ENCODE measurements at regions not wholly inside any gene's neighbourhood (a gene's known extent, or its start where the extent isn't known, plus 50 kb on each side); places are given as distances from the start of the nearest gene placed in this dataset.

DNA sequence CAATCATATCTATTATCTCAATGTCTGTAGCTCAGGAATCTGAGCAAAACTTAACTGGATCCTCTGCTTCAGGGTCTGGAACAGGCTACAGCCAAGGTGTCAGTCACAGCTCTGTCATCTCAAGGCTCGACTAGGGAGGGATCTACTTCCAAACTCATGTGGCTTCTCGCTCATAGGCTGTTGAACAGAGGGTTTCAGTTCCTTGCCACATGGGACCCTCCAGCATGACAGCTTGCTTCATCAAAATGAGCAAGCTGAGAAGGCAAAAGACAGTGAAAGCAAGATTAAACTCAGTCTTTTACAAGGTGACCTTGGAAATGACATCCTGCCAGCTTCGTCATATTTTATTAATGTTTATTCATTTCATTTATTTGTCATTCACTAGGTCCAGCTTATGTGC, 111.7 kb downstream of the GADD45G start:
- Mint-ChIP-seq H3K36me3 (ENCODE audit: unreplicated experiment) (no peaks in the 10 kb centered on the region), H3K27me3 (ENCODE audit: unreplicated experiment) (peaks cover 2% of the 10 kb centered on the region), H3K27ac (ENCODE audit: unreplicated experiment) (no peak overlapping the region), H3K4me3 (ENCODE audit: unreplicated experiment) (no peak overlapping the region), H3K4me1 (ENCODE audit: unreplicated experiment) (no peaks in the 10 kb centered on the region), H3K9me3 (ENCODE audit: unreplicated experiment) (no peaks in the 10 kb centered on the region)
- no peak for DNase-seq (ENCODE audit: extremely low spot score, unreplicated experiment)
- TF ChIP-seq, protein P1, sequence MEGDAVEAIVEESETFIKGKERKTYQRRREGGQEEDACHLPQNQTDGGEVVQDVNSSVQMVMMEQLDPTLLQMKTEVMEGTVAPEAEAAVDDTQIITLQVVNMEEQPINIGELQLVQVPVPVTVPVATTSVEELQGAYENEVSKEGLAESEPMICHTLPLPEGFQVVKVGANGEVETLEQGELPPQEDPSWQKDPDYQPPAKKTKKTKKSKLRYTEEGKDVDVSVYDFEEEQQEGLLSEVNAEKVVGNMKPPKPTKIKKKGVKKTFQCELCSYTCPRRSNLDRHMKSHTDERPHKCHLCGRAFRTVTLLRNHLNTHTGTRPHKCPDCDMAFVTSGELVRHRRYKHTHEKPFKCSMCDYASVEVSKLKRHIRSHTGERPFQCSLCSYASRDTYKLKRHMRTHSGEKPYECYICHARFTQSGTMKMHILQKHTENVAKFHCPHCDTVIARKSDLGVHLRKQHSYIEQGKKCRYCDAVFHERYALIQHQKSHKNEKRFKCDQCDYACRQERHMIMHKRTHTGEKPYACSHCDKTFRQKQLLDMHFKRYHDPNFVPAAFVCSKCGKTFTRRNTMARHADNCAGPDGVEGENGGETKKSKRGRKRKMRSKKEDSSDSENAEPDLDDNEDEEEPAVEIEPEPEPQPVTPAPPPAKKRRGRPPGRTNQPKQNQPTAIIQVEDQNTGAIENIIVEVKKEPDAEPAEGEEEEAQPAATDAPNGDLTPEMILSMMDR (IDR thresholded peaks at IDR 0.05), result no peak

DNA sequence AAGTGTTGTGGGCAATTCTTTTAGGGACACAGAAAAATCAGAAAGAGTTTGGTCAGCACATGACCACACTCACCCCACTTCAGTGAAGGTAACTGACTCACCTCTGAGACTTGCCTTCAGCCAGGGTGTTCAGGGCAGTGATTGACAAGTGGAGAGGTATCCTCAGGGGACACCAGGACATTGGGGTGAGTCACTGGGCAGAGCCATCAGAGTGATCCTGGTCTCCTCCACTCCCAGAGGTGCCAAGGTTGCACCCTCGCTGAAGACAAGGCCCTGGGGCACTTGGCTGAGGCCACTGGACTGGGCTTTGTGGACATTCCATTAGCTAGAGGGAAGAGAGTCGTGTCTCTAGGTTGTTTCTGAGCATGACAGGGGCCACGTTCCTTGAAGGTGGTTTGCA, 113.4 kb downstream of the GADD45G start:
- H3K4me1 Mint-ChIP-seq (ENCODE audit: unreplicated experiment), result no peaks in the 10 kb centered on the region
- H3K9me3 Mint-ChIP-seq (ENCODE audit: unreplicated experiment), result no peaks in the 10 kb centered on the region
- H3K27ac Mint-ChIP-seq (ENCODE audit: unreplicated experiment), result no peak overlapping the region
- H3K4me3 Mint-ChIP-seq (ENCODE audit: unreplicated experiment), result no peak overlapping the region
- no peaks in the 10 kb centered on the region for H3K36me3 Mint-ChIP-seq (ENCODE audit: unreplicated experiment)
- H3K27me3 Mint-ChIP-seq (ENCODE audit: unreplicated experiment), result peaks cover 2% of the 10 kb centered on the region
- TF ChIP-seq, protein P1 (IDR thresholded peaks at IDR 0.05), result no peak
- DNase-seq (ENCODE audit: extremely low spot score, unreplicated experiment), result no peak

DNA sequence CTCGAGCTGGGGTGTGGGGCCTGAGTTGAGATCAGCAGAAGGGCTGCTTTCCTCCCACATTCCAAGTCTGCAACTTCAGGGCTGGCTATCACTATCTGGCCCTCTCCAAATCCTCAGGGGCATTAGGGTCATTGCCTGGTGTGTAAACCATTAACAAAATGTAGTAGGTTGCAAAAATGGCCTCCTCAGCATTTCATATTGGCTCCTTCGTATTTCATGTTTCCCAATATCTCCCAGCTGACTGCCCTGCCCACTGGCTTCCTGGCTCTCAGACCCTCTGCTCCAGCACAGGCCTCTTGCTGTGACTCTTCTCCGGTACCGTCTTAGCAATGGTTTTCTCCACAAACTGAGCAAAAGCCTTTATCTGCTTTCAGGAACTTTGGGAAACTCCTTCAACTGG, 113.8 kb downstream of the GADD45G start:
- no peak for DNase-seq (ENCODE audit: extremely low spot score, unreplicated experiment)
- TF ChIP-seq, protein P1 (IDR thresholded peaks at IDR 0.05), result no peak
- no peak overlapping the region for H3K27ac Mint-ChIP-seq (ENCODE audit: unreplicated experiment)
- no peaks in the 10 kb centered on the region for H3K4me1 Mint-ChIP-seq (ENCODE audit: unreplicated experiment)
- H3K9me3 Mint-ChIP-seq (ENCODE audit: unreplicated experiment), result no peaks in the 10 kb centered on the region
- no peak overlapping the region for H3K4me3 Mint-ChIP-seq (ENCODE audit: unreplicated experiment)
- no peaks in the 10 kb centered on the region for H3K36me3 Mint-ChIP-seq (ENCODE audit: unreplicated experiment)
- peaks cover 2% of the 10 kb centered on the region for H3K27me3 Mint-ChIP-seq (ENCODE audit: unreplicated experiment)

DNA sequence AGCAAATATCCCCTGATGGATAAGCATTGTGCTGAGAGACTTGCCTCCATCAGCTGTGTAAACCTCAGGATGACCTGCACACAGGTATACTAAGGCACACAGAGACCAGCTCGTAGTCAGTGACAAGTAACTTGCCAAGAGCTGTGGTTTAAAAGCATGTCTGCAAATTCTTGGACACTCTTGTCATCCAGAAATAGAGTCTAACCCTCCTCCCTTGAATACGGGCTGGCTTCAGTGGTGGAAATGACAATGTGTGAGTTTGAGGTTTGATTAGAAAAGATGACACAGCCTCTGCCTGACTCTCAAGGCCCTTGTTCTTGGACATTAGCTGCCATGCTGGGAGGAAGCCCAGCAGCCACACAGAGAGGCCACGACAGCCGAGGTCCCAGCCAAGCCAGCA, 114.4 kb downstream of the GADD45G start:
- no peak overlapping the region for H3K27ac Mint-ChIP-seq (ENCODE audit: unreplicated experiment)
- H3K4me3 Mint-ChIP-seq (ENCODE audit: unreplicated experiment), result no peak overlapping the region
- peaks cover 1% of the 10 kb centered on the region for H3K27me3 Mint-ChIP-seq (ENCODE audit: unreplicated experiment)
- no peaks in the 10 kb centered on the region for H3K4me1 Mint-ChIP-seq (ENCODE audit: unreplicated experiment)
- TF ChIP-seq, protein P1 (IDR thresholded peaks at IDR 0.05), result no peak
- H3K9me3 Mint-ChIP-seq (ENCODE audit: unreplicated experiment), result no peaks in the 10 kb centered on the region
- H3K36me3 Mint-ChIP-seq (ENCODE audit: unreplicated experiment), result no peaks in the 10 kb centered on the region
- DNase-seq (ENCODE audit: extremely low spot score, unreplicated experiment), result no peak

DNA sequence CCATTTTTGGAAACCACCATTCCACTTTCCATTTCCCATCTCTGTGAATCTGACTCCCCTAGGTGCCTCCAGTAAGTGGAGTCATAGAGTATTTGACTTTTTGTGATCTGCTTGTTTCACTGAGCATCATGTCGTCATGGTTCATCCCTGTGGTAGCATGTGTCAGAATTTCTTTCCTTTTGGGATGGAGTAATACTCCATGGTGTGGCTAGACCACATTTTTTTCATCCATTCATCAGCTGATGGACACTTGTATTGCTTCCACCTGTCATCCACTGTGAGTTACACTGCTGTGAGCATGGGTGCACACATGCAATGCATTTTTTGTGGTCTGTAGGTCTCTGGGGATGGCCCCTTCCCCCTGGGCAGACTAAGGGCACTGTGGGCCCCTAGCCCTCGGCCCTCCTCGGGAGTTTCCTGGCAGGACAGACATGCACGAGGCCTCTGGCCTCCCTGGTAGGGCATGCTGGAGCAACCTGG, 115.9 kb downstream of the GADD45G start:
- TF ChIP-seq, protein P1 (IDR thresholded peaks at IDR 0.05), result no peak
- no peak overlapping the region for H3K27ac Mint-ChIP-seq (ENCODE audit: unreplicated experiment)
- no peak overlapping the region for H3K4me3 Mint-ChIP-seq (ENCODE audit: unreplicated experiment)
- no peaks in the 10 kb centered on the region for H3K4me1 Mint-ChIP-seq (ENCODE audit: unreplicated experiment)
- no peak for DNase-seq (ENCODE audit: extremely low spot score, unreplicated experiment)
- H3K36me3 Mint-ChIP-seq (ENCODE audit: unreplicated experiment), result no peaks in the 10 kb centered on the region
- no peaks in the 10 kb centered on the region for H3K9me3 Mint-ChIP-seq (ENCODE audit: unreplicated experiment)
- H3K27me3 Mint-ChIP-seq (ENCODE audit: unreplicated experiment), result no peaks in the 10 kb centered on the region
